ENCODE measurements at regions not wholly inside any gene's neighbourhood (a gene's known extent, or its start where the extent isn't known, plus 50 kb on each side); places are given as distances from the start of the nearest gene placed in this dataset.

- no peak overlapping the region for H3K9ac ChIP-seq (ENCODE audit: control insufficient read depth, extremely low read depth, insufficient read depth, low read length)
- no peaks in the 10 kb centered on the region for H3K27me3 ChIP-seq (ENCODE audit: control insufficient read depth, extremely low read depth, insufficient read depth, low read length)
- no peaks in the 10 kb centered on the region for H3K4me1 ChIP-seq (ENCODE audit: control insufficient read depth, extremely low read depth, insufficient read depth, low read length)
- FAIRE-seq (no peak), DNase-seq (ENCODE audit: low read depth, low spot score) (no peak)
- dilution Hi-C loops (cut with MboI; ENCODE audit: extremely low pct_ligation_motif_present, low sequenced_read_pairs) = no loop called here
- no peak overlapping the region for H2AFZ ChIP-seq (ENCODE audit: control insufficient read depth, low read length)
- H3K4me3 ChIP-seq (ENCODE audit: control insufficient read depth in 2 of 3, extremely low read depth in 1 of 3, insufficient read depth in 2 of 3, low read depth in 1 of 3, low read length in 3 of 3) = no peak overlapping the region
- H4K20me1 ChIP-seq (ENCODE audit: control insufficient read depth, extremely low read depth, insufficient read depth, low read length) = no peaks in the 10 kb centered on the region
- TF ChIP-seq EZH2 (IDR thresholded peaks at IDR 0.05; ENCODE audit: low read length) = no peak
- no peak for TF ChIP-seq CTCF (optimal IDR thresholded peaks at IDR 0.05 in 1 of 3, IDR thresholded peaks at IDR 0.05 in 1 of 3, conservative IDR thresholded peaks at IDR 0.05 in 1 of 3; ENCODE audit: extremely low read depth in 1 of 3, insufficient read depth in 2 of 3, low read length in 3 of 3)
- H3K4me2 ChIP-seq (ENCODE audit: control insufficient read depth, extremely low read depth, insufficient read depth, low read depth, low read length) = no peak overlapping the region
- H3K79me2 ChIP-seq (ENCODE audit: control insufficient read depth, insufficient read depth, low read length) = no peaks in the 10 kb centered on the region
- H3K9me1 ChIP-seq (ENCODE audit: control insufficient read depth, extremely low read depth, insufficient read depth, low read length) = no peaks in the 10 kb centered on the region
- H3K36me3 ChIP-seq (ENCODE audit: control insufficient read depth in 2 of 2, extremely low read depth in 1 of 2, insufficient read depth in 2 of 2, low read length in 2 of 2) = no peaks in the 10 kb centered on the region
- no peak overlapping the region for H3K27ac ChIP-seq (ENCODE audit: control insufficient read depth, insufficient read depth, low read length)
- H3K9me3 ChIP-seq (ENCODE audit: control insufficient read depth, low read depth, low read length) = no peaks in the 10 kb centered on the region
Measured at GRCh38 chr4:8763966-8764901, 107.4 kb downstream of the HMX1 start.

- DNase-seq (ENCODE audit: low read depth, low spot score) (no peak), FAIRE-seq (no peak)
- Histone ChIP-seq H3K79me2 (ENCODE audit: control insufficient read depth, insufficient read depth, low read length) (no peaks in the 10 kb centered on the region), H3K4me1 (ENCODE audit: control insufficient read depth, extremely low read depth, insufficient read depth, low read length) (no peaks in the 10 kb centered on the region), H3K9ac (ENCODE audit: control insufficient read depth, extremely low read depth, insufficient read depth, low read length) (no peak overlapping the region), H4K20me1 (ENCODE audit: control insufficient read depth, extremely low read depth, insufficient read depth, low read length) (no peaks in the 10 kb centered on the region), H3K27me3 (ENCODE audit: control insufficient read depth, extremely low read depth, insufficient read depth, low read length) (no peaks in the 10 kb centered on the region), H3K9me3 (ENCODE audit: control insufficient read depth, low read depth, low read length) (no peaks in the 10 kb centered on the region), H3K4me3 (ENCODE audit: control insufficient read depth in 2 of 3, extremely low read depth in 1 of 3, insufficient read depth in 2 of 3, low read depth in 1 of 3, low read length in 3 of 3) (no peak overlapping the region), H3K27ac (ENCODE audit: control insufficient read depth, insufficient read depth, low read length) (no peak overlapping the region), H3K4me2 (ENCODE audit: control insufficient read depth, extremely low read depth, insufficient read depth, low read depth, low read length) (no peak overlapping the region), H2AFZ (ENCODE audit: control insufficient read depth, low read length) (no peak overlapping the region), H3K9me1 (ENCODE audit: control insufficient read depth, extremely low read depth, insufficient read depth, low read length) (no peaks in the 10 kb centered on the region), H3K36me3 (ENCODE audit: control insufficient read depth in 2 of 2, extremely low read depth in 1 of 2, insufficient read depth in 2 of 2, low read length in 2 of 2) (no peaks in the 10 kb centered on the region)
- dilution Hi-C loops (cut with MboI; ENCODE audit: extremely low pct_ligation_motif_present, low sequenced_read_pairs) = no loop called here
- no peak for TF ChIP-seq EZH2 (IDR thresholded peaks at IDR 0.05; ENCODE audit: low read length)
- TF ChIP-seq CTCF (optimal IDR thresholded peaks at IDR 0.05 in 1 of 3, IDR thresholded peaks at IDR 0.05 in 1 of 3, conservative IDR thresholded peaks at IDR 0.05 in 1 of 3; ENCODE audit: extremely low read depth in 1 of 3, insufficient read depth in 2 of 3, low read length in 3 of 3) = no peak
Measured at GRCh38 chr4:8762951-8763735, 108.5 kb downstream of the HMX1 start.
